RWPE1 (cell line): ENCODE measurements at regions not wholly inside any gene's neighbourhood (a gene's known extent, or its start where the extent isn't known, plus 50 kb on each side); places are given as distances from the start of the nearest gene placed in this dataset.

Experiments
- CTCF ChIA-PET: fragments of 350-600 bp; sonication (Branson Sonifier 250); formaldehyde crosslinking; extraction: SDS; loops from one replicate; lab custom pipeline; 2021; lab: Yijun Ruan, JAX
- POLR2A ChIA-PET: fragments of 400-600 bp; formaldehyde crosslinking; extraction: SDS; loops from one replicate; lab custom pipeline; 2020; ENCODE audit warnings: antibody characterized with exemption; ENCODE audit not compliant: low non-redundant PET; lab: Yijun Ruan, JAX
- DNase-seq: peaks from one replicate; pipeline ENCODE4 v3.0.0; 2012; ENCODE audit warnings: low spot score
- H3K27ac ChIP-seq: fragments of 450-650 bp; 2 replicates; pipeline ENCODE4 v1.5.1; 2017
- CTCF ChIP-seq: fragments of 450-650 bp; conservative IDR thresholded peaks from 2 replicates; pipeline ENCODE4 v1.5.1; 2017; ENCODE audit warnings: low read depth, mild to moderate bottlenecking

GRCh38 chr3:117700573-117701360 is 991.2 kb downstream of the TUSC7 start:
- ChIA-PET POLR2A (no interaction called here), CTCF (interaction anchor here (1.5 kb wide), 1 partner anchor 20 kb away, joined by 3 read pairs; no protein-coding TSS in a partner anchor)
- TF ChIP-seq CTCF, result no peak
- DNase-seq, result no peak
- H3K27ac ChIP-seq, result no peak overlapping the region

- DNase-seq, result no peak
- TF ChIP-seq CTCF, result no peak
- no peak overlapping the region for H3K27ac ChIP-seq
- POLR2A ChIA-PET, result no interaction called here
- CTCF ChIA-PET, result no interaction called here
These were observed 995.4 kb downstream of the TUSC7 start for GRCh38 chr3:117705011-117705410.

- H3K27ac ChIP-seq, result no peak overlapping the region
- ChIA-PET POLR2A (no interaction called here), CTCF (interaction anchor here (0.6 kb wide), 1 partner anchor 79 kb away, joined by 3 read pairs; no protein-coding TSS in a partner anchor)
- no peak for TF ChIP-seq CTCF
- DNase-seq, result peak; percentile 34
These were observed 996.5 kb downstream of the TUSC7 start for GRCh38 chr3:117706037-117706436.

GRCh38 chr3:117706756-117707155 is 997.2 kb downstream of the TUSC7 start:
- no peak overlapping the region for H3K27ac ChIP-seq
- TF ChIP-seq CTCF, result no peak
- ChIA-PET CTCF (interaction anchor here (0.6 kb wide), 1 partner anchor 79 kb away, joined by 3 read pairs; no protein-coding TSS in a partner anchor), POLR2A (no interaction called here)
- no peak for DNase-seq

GRCh38 chr3:117708601-117709000 is 999.0 kb downstream of the TUSC7 start:
- POLR2A ChIA-PET, result no interaction called here
- CTCF ChIA-PET, result interaction anchor here (0.5 kb wide), 1 partner anchor 19 kb away, joined by 3 read pairs; no protein-coding TSS in a partner anchor
- DNase-seq, result peak; percentile 16
- no peak for TF ChIP-seq CTCF
- H3K27ac ChIP-seq, result no peak overlapping the region

- ChIA-PET CTCF (no interaction called here), POLR2A (no interaction called here)
- no peak for TF ChIP-seq CTCF
- DNase-seq, result no peak
- H3K27ac ChIP-seq, result no peak overlapping the region
These were observed 999.5 kb downstream of the TUSC7 start for GRCh38 chr3:117709108-117709507.
